ENCODE measurements at regions not wholly inside any gene's neighbourhood (a gene's known extent, or its start where the extent isn't known, plus 50 kb on each side); places are given as distances from the start of the nearest gene placed in this dataset.
"Not testable (repeated sequence)": the region's sequence is repeated elsewhere in the genome, so short reads cannot be mapped to it uniquely, and the experiment has no call there.

- not testable (repeated sequence) for TF ChIP-seq CTCF, POLR2AphosphoS5 (IDR thresholded peaks at IDR 0.05)
Measured at GRCh38 chr4:12461576-12461975, 1022.6 kb downstream of the RAB28 start.
